Activated CD4-positive, alpha-beta T cell treated with anti-CD3 and anti-CD28 coated beads for 24 hours (primary cell): ENCODE measurements at regions not wholly inside any gene's neighbourhood (a gene's known extent, or its start where the extent isn't known, plus 50 kb on each side); places are given as distances from the start of the nearest gene placed in this dataset.
"Not testable (repeated sequence)": the region's sequence is repeated elsewhere in the genome, so short reads cannot be mapped to it uniquely, and the experiment has no call there.

Experiments used
- DNase-seq, 2 donors: peaks; one replicate each; pipeline ENCODE4 v3.0.0-alpha.2; 2020; ENCODE audit warnings: low read depth in 2 of 2

GRCh38 chr3:137300703-137301102 is 342.9 kb downstream of the IL20RB start:
- no peak for DNase-seq

- DNase-seq = no peak
Observed at GRCh38 chr3:137304313-137305056, 346.7 kb downstream of the IL20RB start.

GRCh38 chr3:137324114-137324513 is 366.3 kb downstream of the IL20RB start:
- DNase-seq = no peak

- no peak for DNase-seq
Observed at GRCh38 chr3:137325170-137325569, 367.4 kb downstream of the IL20RB start.

GRCh38 chr3:137325934-137326333 is 368.2 kb downstream of the IL20RB start:
- no peak for DNase-seq

GRCh38 chr3:137329594-137329993 is 371.8 kb downstream of the IL20RB start:
- no peak for DNase-seq

GRCh38 chr3:137330246-137330645 is 372.5 kb downstream of the IL20RB start:
- no peak for DNase-seq

- DNase-seq = no peak
Observed at GRCh38 chr3:137332297-137332696, 374.5 kb downstream of the IL20RB start.

- DNase-seq = no peak
Observed at GRCh38 chr3:137335478-137335877, 377.7 kb downstream of the IL20RB start.

GRCh38 chr3:137338400-137338799 is 380.6 kb downstream of the IL20RB start:
- not testable (repeated sequence) for DNase-seq

- DNase-seq = no peak
Observed at GRCh38 chr3:137343283-137343682, 385.5 kb downstream of the IL20RB start.

- no peak for DNase-seq
Observed at GRCh38 chr3:137347132-137347531, 389.3 kb downstream of the IL20RB start.

- no peak for DNase-seq
Observed at GRCh38 chr3:137347817-137348368, 390.1 kb downstream of the IL20RB start.

GRCh38 chr3:137348936-137349335 is 391.2 kb downstream of the IL20RB start:
- DNase-seq = no peak

- no peak for DNase-seq
Observed at GRCh38 chr3:137349557-137350348, 392.0 kb downstream of the IL20RB start.

- no peak for DNase-seq
Observed at GRCh38 chr3:137360531-137361201, 402.9 kb downstream of the IL20RB start.

- no peak for DNase-seq
Observed at GRCh38 chr3:137382005-137382594, 382.0 kb upstream of the SOX14 start.

- DNase-seq = no peak
Observed at GRCh38 chr3:137385922-137386321, 378.2 kb upstream of the SOX14 start.

- DNase-seq = no peak
Observed at GRCh38 chr3:137409584-137409983, 354.5 kb upstream of the SOX14 start.

- no peak for DNase-seq
Observed at GRCh38 chr3:137410028-137410427, 354.1 kb upstream of the SOX14 start.

GRCh38 chr3:137420198-137420995 is 343.7 kb upstream of the SOX14 start:
- no peak for DNase-seq
